Esophagus squamous epithelium (tissue), 5 donors: ENCODE measurements at regions not wholly inside any gene's neighbourhood (a gene's known extent, or its start where the extent isn't known, plus 50 kb on each side); places are given as distances from the start of the nearest gene placed in this dataset.
"Not testable (repeated sequence)": the region's sequence is repeated elsewhere in the genome, so short reads cannot be mapped to it uniquely, and the experiment has no call there.

Source experiments
- DNase-seq: peaks from one replicate; lab custom pipeline; 2025; lab: John Stamatoyannopoulos, UW
- H3K27ac ChIP-seq, 4 donors: fragments of 200-600 bp; sonication (generic); one replicate each; pipeline ENCODE4 v1.5.1; 2016 to 2019; ENCODE audit warnings: mild to moderate bottlenecking in 1 of 4
- H3K27me3 ChIP-seq, 4 donors: fragments of 200-600 bp; sonication (generic); 1 replicate in 3 of 4; 2 replicates in 1 of 4; pipeline versions ENCODE4 v1.5.1 to v1.6.0; 2017 to 2021; ENCODE audit warnings: antibody characterized with exemption in 1 of 4
- H3K36me3 ChIP-seq, 3 donors: fragments of 200-600 bp; sonication (generic); one replicate each; pipeline ENCODE4 v1.5.1; 2016 to 2019
- H3K4me1 ChIP-seq, 3 donors: fragments of 200-600 bp; sonication (generic); one replicate each; pipeline ENCODE4 v1.5.1; 2017 to 2019
- H3K4me3 ChIP-seq, 4 donors: fragments of 200-600 bp; sonication (generic); 1 replicate in 3 of 4; 2 replicates in 1 of 4; pipeline ENCODE4 v1.5.1; 2016 to 2019; ENCODE audit warnings: mild to moderate bottlenecking in 2 of 4, moderate library complexity in 1 of 4
- H3K9me3 ChIP-seq, 3 donors: fragments of 200-600 bp; sonication (generic); one replicate each; pipeline ENCODE4 v1.5.1; 2016 to 2019
- CTCF ChIP-seq, 6 experiments: fragments of 450-650 bp in 4 of 6; fragments of 200-600 bp in 2 of 6; sonication (generic) in 2 of 6; IDR thresholded peaks; one replicate each; pipeline ENCODE4 v1.5.1; 2016 to 2019; ENCODE audit warnings: antibody characterized with exemption in 6 of 6, mild to moderate bottlenecking in 4 of 6, moderate library complexity in 4 of 6
- POLR2A ChIP-seq, 4 donors: fragments of 450-650 bp; IDR thresholded peaks; one replicate each; pipeline ENCODE4 v1.6.1; 2017; ENCODE audit warnings: antibody characterized with exemption in 4 of 4, mild to moderate bottlenecking in 4 of 4, moderate library complexity in 3 of 4
- WGBS, 2 donors: methylation state at CpG; one replicate each; pipeline ENCODE4 v1.1.5; 2018; 5-methylcytosine and 5-hydroxymethylcytosine counted together
- intact Hi-C: fragments of 100-400 bp; cut with DNase I; formaldehyde crosslinking; loops from one replicate; pipeline ENCODE4 v1.15.0; 2022
- donor health status: DM: yes; HTN: yes; CAD: no.

GRCh38 chr22:44561139-44561840, 63.3 kb upstream of the RTL6 start:
- intact Hi-C loops, result no loop called here
- Histone ChIP-seq H3K4me1 (no peaks in the 10 kb centered on the region), H3K4me3 (no peak overlapping the region), H3K9me3 (no peaks in the 10 kb centered on the region), H3K27ac (no peak overlapping the region), H3K27me3 (peaks cover 0 to 21% (median 0%) of the 10 kb centered on the region in 4 donors), H3K36me3 (no peaks in the 10 kb centered on the region)
- no peak for DNase-seq
- TF ChIP-seq POLR2A (IDR thresholded peaks at IDR 0.05), result no peak
- no peak for TF ChIP-seq CTCF (IDR thresholded peaks at IDR 0.05)
- 62 to 67% methylated on average over 6 of the region's 6 CpGs for WGBS, 2 donors

DNA sequence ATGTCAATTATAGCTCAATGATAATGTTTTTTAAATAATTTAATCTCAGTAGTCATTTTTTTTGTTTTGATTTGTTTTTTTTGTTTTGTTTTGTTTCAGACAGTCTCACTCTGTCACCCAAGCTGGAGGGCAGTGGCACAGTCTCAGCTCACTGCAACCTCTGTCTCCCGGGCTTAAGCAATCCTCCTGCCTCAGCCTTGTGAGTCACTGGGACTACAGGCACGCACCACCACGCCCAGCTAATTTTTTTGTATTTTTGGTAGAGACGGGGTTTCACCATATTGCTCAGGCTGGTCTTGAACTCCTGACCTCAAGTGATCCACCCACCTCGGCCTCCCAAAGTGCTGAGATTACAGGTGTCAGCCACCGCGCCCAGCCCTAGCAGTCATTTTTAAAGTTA, 60.6 kb upstream of the RTL6 start:
- DNase-seq, H3K27ac ChIP-seq, H3K4me3 ChIP-seq, H3K9me3 ChIP-seq, H3K4me1 ChIP-seq, intact Hi-C loops, H3K36me3 ChIP-seq: not testable (repeated sequence)
- WGBS, 2 donors, result 49 to 50% methylated on average over 6 to 7 of the region's 7 CpGs
- peaks cover 0 to 35% (median 0%) of the 10 kb centered on the region in 4 donors for H3K27me3 ChIP-seq

DNA sequence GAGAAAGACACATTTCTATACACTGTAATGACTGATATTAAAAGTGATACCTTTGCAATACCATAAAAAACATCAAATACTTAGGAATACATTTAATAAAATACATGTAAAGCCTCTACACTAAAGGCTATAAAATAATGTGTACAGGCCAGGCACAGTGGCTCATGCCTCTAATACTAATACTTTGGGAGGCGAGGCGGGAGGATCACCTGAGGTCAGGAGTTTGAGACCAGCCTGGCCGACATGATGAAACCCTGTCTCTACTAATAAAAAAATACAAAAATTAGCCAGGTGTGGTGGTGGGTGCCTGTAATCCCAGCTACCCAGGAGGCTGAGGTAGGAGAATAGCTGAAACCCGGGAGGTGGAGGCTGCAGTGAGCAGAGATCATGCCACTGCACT, 59.8 kb upstream of the RTL6 start:
- DNase-seq, intact Hi-C loops, H3K27ac ChIP-seq, H3K4me3 ChIP-seq, H3K36me3 ChIP-seq, H3K4me1 ChIP-seq, H3K9me3 ChIP-seq: not testable (repeated sequence)
- WGBS, 2 donors, result 81 to 84% methylated on average over 4 of the region's 4 CpGs
- H3K27me3 ChIP-seq, result peaks cover 0 to 35% (median 0%) of the 10 kb centered on the region in 4 donors

DNA sequence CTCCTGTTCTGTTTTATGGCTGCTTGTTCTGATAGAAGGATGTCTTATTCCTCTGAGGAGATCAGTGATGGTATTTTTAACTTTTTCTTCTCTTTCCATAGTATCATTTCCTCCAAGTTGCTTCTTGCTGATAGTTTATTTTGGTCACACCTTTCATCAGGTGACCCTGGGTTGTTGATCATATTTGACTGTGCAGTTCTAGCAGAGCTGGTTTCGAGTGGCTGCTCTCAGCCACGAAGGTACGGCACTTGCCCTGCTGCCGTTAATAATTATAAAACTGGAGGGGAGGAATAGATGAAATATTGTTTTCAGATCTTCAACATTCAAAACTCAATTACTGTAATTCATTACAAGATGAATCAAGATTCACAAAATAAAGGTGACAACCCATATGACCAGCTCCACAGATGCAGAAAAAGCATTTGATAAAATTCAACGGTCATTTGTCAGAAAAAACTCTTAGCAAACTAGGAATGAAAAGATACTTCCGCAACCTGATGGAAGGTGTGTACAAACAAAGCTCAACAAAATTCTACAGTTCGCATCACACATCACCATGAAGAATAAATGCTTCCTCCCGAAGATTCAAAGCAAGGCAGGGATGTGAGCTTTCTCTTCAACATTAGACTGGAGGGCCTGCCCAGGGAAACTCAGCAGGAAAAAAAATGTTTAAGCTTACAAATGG, 59.2 kb upstream of the RTL6 start:
- no peaks in the 10 kb centered on the region for H3K36me3 ChIP-seq
- H3K27ac ChIP-seq, result no peak overlapping the region
- no peaks in the 10 kb centered on the region for H3K9me3 ChIP-seq
- H3K4me3 ChIP-seq, result no peak overlapping the region
- H3K27me3 ChIP-seq, result peaks cover 0 to 35% (median 0%) of the 10 kb centered on the region in 4 donors
- intact Hi-C loops, result no loop called here
- H3K4me1 ChIP-seq, result no peaks in the 10 kb centered on the region
- TF ChIP-seq POLR2A (IDR thresholded peaks at IDR 0.05), result no peak
- no peak for TF ChIP-seq CTCF (IDR thresholded peaks at IDR 0.05)
- no peak for DNase-seq
- 84 to 91% methylated on average over 8 of the region's 8 CpGs for WGBS, 2 donors

DNA sequence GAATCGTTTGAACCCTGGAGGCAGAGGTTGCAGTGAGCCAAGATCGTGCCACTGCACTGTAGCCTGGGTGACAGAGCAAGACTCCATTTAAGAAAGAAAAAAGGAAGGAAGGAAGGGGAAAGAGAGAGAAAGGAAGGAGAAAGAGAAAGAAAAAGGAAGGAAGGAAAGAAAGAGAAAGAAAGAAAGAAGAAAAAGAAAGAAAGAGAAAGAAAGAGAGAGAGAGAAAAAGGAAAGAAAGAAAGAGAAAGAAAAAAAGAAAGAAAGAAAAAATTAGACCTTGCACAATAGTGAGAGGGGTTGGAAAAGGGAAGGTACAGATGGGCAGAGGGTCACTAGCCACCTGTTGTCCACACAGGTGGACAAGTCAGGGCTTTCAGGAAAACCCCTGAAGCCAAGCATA, 57.6 kb upstream of the RTL6 start:
- H3K36me3 ChIP-seq, result no peaks in the 10 kb centered on the region
- H3K27me3 ChIP-seq, result peaks cover 0 to 31% (median 0%) of the 10 kb centered on the region in 4 donors
- DNase-seq, result no peak
- H3K4me1 ChIP-seq, result peaks cover 0 to 8% (median 0%) of the 10 kb centered on the region in 3 donors
- no peaks in the 10 kb centered on the region for H3K9me3 ChIP-seq
- no peak overlapping the region for H3K4me3 ChIP-seq
- WGBS, 2 donors, result 75 to 93% methylated on average over 2 of the region's 2 CpGs
- intact Hi-C loops, result no loop called here
- no peak for TF ChIP-seq POLR2A (IDR thresholded peaks at IDR 0.05)
- no peak for TF ChIP-seq CTCF (IDR thresholded peaks at IDR 0.05)
- no peak overlapping the region for H3K27ac ChIP-seq

DNA sequence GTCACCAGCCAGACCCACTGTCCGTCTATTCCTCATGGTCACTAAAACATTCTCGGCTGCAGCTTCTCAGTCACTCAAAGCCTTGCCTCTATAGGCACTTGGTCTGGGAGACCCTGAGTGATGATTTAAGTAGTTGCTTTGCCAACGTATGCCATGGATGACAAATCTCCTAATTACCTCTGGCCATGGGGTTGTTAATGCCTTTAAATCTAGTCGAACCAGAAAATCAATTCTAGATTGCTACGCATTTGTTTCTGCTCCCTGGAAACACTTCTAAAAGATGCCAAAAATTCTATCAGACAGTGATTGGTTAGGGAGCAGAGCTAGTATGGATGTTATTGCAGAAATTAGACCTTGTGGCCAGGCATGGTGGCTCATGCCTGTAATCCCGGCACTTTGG, 57.0 kb upstream of the RTL6 start:
- H3K4me1 ChIP-seq, result peaks cover 0 to 11% (median 0%) of the 10 kb centered on the region in 3 donors
- no peaks in the 10 kb centered on the region for H3K9me3 ChIP-seq
- no peaks in the 10 kb centered on the region for H3K36me3 ChIP-seq
- no peak overlapping the region for H3K4me3 ChIP-seq
- H3K27ac ChIP-seq, result no peak overlapping the region
- peaks cover 0 to 31% (median 0%) of the 10 kb centered on the region in 4 donors for H3K27me3 ChIP-seq
- intact Hi-C loops, result no loop called here
- no peak for DNase-seq
- WGBS, 2 donors, result 52 to 56% methylated on average over 6 of the region's 6 CpGs
- TF ChIP-seq CTCF (IDR thresholded peaks at IDR 0.05), result no peak
- no peak for TF ChIP-seq POLR2A (IDR thresholded peaks at IDR 0.05)
